ENCODE measurements at regions not wholly inside any gene's neighbourhood (a gene's known extent, or its start where the extent isn't known, plus 50 kb on each side); places are given as distances from the start of the nearest gene placed in this dataset.

DNA sequence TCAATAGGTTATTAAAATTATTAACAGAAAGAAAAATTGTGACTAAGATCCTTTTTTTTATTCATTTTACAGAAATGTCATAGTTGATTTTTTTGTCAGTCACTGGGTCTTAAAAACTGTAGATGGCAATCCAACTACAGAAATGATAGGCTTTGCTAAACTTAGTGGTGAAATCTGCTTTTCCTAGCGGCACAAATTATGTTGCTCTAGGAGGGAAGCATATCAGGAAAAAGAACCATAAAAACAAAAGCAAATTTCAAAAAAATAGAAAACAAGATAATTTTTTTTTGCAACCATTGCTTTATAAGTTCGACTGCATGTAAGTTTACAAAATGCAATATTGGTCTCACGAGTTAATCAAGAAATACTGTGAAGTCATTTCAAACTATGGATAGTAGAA is 443.5 kb upstream of the IGFBP7 start:
- TF ChIP-seq, protein P1, sequence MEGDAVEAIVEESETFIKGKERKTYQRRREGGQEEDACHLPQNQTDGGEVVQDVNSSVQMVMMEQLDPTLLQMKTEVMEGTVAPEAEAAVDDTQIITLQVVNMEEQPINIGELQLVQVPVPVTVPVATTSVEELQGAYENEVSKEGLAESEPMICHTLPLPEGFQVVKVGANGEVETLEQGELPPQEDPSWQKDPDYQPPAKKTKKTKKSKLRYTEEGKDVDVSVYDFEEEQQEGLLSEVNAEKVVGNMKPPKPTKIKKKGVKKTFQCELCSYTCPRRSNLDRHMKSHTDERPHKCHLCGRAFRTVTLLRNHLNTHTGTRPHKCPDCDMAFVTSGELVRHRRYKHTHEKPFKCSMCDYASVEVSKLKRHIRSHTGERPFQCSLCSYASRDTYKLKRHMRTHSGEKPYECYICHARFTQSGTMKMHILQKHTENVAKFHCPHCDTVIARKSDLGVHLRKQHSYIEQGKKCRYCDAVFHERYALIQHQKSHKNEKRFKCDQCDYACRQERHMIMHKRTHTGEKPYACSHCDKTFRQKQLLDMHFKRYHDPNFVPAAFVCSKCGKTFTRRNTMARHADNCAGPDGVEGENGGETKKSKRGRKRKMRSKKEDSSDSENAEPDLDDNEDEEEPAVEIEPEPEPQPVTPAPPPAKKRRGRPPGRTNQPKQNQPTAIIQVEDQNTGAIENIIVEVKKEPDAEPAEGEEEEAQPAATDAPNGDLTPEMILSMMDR (IDR thresholded peaks at IDR 0.05): no peak
- TF ChIP-seq POLR2A (IDR thresholded peaks at IDR 0.05): no peak
